Stimulated activated naive B cell treated with anti-CD40 and anti-IgM and Interleukin-4, amounts not matched to agents 10 μg/mL and 1 μg/mL and 100 μg/mL, for 72 hours (primary cell): ENCODE measurements at regions not wholly inside any gene's neighbourhood (a gene's known extent, or its start where the extent isn't known, plus 50 kb on each side); places are given as distances from the start of the nearest gene placed in this dataset.
"Not testable (repeated sequence)": the region's sequence is repeated elsewhere in the genome, so short reads cannot be mapped to it uniquely, and the experiment has no call there.

ENCODE experiments used
- ATAC-seq, 2 donors: fragments of 150-1000 bp; cut with Tn5 transposase; replicated peaks; 2 replicates each; pipeline ENCODE4 v1.10.0; 2021; ENCODE audit warnings: moderate library complexity in 1 of 2
- DNase-seq: peaks from one replicate; pipeline ENCODE4 v3.0.0; 2021
- H3K27ac Mint-ChIP-seq: one replicate; pipeline ENCODE4 v1.8.0; 2022; ENCODE audit warnings: mild to moderate bottlenecking, mixed read lengths
- H3K27me3 Mint-ChIP-seq, 2 donors: one replicate each; pipeline ENCODE4 v1.8.0; 2022; ENCODE audit warnings: mixed read lengths in 2 of 2
- H3K36me3 Mint-ChIP-seq, 2 donors: one replicate each; pipeline ENCODE4 v1.8.0; 2022; ENCODE audit warnings: mixed read lengths in 2 of 2, mild to moderate bottlenecking in 1 of 2
- H3K4me1 Mint-ChIP-seq, 2 donors: one replicate each; pipeline ENCODE4 v1.8.0; 2022; ENCODE audit warnings: mixed read lengths in 2 of 2, mild to moderate bottlenecking in 1 of 2
- H3K4me3 Mint-ChIP-seq, 2 donors: one replicate each; pipeline ENCODE4 v1.8.0; 2022; ENCODE audit warnings: mild to moderate bottlenecking in 2 of 2, mixed read lengths in 2 of 2, moderate library complexity in 1 of 2
- H3K9me3 Mint-ChIP-seq, 2 donors: one replicate each; pipeline ENCODE4 v1.8.0; 2022; ENCODE audit warnings: mixed read lengths in 2 of 2, mild to moderate bottlenecking in 1 of 2

DNA sequence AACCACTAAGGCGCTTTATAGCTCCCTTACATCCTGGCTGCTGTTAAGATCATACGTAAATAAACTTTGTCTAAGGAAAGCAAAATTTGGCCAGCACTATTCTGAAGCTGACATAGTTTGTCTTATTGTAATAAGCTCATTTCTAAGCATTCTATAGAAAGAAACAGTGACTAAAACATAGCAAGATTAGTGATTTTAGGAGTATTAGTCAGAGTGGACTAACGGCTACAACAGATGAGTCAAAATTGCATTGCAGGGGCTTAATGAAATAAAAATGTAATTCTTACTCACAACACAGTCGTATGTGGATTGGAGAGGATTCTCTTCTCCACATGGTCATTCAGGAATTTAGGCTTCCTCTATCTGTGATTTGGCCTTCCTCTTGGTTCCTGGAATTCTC, 347.6 kb downstream of the GADD45G start:
- Mint-ChIP-seq H3K27ac (no peak overlapping the region), H3K36me3 (no peaks in the 10 kb centered on the region), H3K4me3 (no peak overlapping the region), H3K9me3 (peaks cover 5 to 9% of the 10 kb centered on the region in 2 donors), H3K4me1 (peaks cover 0 to 5% of the 10 kb centered on the region in 2 donors), H3K27me3 (no peaks in the 10 kb centered on the region)
- peak in 1 of 2 donors; percentile 34 for ATAC-seq
- DNase-seq, result no peak

DNA sequence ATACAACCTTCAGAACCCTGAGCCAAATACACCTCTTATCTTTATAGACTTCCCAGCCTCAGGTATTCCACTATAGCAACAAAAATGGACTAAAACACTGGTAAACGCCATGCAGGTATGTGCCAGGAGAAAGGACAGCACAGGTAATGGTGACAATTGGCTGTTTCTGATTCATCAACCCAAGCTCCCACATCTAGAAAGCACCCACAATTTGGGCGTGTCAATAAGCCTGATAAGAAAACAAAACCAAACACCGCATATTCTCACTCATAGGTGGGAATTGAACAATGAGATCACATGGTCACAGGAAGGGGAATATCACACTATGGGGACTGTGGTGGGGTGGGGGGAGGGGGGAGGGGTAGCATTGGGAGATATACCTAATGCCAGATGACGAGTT, 348.5 kb downstream of the GADD45G start:
- H3K36me3 Mint-ChIP-seq, H3K27ac Mint-ChIP-seq, DNase-seq, H3K27me3 Mint-ChIP-seq, ATAC-seq, H3K9me3 Mint-ChIP-seq, H3K4me3 Mint-ChIP-seq, H3K4me1 Mint-ChIP-seq: not testable (repeated sequence)

DNA sequence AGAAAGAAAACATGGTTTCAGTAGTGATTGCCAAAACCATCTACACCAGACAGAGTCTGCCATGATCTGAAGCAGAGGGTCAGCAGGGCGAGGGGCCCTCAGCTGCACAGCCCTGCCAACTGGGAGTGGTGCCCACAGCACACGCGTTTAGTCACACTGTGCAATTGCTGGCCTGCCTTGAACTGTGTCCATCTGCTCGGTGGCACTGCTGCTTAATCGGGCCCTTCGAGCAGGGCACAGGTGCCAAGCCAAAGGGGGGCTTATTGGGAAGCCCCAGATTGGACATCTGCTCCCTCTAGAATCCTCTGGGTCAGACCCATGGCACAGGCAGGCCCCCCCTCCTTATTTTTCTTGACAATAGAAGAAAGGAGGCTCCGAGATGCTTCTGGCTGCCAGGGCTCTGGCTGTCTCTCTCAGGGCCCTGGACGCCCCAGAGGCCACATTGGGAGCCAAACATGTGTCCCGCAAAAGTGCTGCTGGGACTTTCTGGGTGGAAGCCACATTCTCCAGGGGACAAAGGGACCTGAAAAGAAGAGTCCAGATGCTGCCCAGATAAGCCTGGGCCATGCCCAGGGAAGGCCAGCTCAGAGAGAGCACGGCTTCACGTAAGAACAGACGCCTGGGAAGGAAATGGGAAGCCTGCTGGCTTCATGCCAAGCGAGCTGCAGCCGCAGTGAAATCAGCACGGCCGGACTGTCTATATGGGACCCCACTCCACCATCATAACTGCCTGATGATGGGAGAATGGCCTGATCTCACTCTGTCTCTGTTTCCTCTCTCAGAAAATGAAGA, 349.2 kb downstream of the GADD45G start:
- Mint-ChIP-seq H3K9me3 (peaks cover 3 to 5% of the 10 kb centered on the region in 2 donors), H3K36me3 (no peaks in the 10 kb centered on the region), H3K27ac (no peak overlapping the region), H3K4me1 (no peaks in the 10 kb centered on the region), H3K27me3 (no peaks in the 10 kb centered on the region), H3K4me3 (no peak overlapping the region)
- ATAC-seq (no peak), DNase-seq (no peak)

DNA sequence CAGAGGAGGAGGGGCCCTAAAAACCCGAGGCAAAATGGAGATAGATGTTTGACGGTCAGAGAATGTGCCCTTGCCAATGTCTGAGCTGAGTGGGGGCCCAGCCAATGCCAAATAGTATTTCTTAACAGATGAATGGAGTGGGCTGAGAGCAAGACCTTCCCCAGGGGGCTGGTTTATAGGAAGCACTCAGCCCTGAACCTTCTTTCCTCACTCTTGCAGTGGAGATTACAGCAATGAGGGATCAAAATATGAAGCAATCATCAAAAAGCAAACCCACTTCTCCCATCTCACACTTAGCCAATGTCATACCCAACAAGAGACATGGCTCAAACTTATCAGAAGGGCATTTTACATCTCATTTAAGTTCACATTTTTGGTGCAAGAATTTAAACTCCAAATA, 350.3 kb downstream of the GADD45G start:
- Mint-ChIP-seq H3K36me3 (no peaks in the 10 kb centered on the region), H3K9me3 (peaks cover 0 to 3% of the 10 kb centered on the region in 2 donors), H3K27ac (no peak overlapping the region), H3K4me3 (no peak overlapping the region), H3K27me3 (no peaks in the 10 kb centered on the region), H3K4me1 (no peaks in the 10 kb centered on the region)
- ATAC-seq, result no peak
- DNase-seq, result no peak

DNA sequence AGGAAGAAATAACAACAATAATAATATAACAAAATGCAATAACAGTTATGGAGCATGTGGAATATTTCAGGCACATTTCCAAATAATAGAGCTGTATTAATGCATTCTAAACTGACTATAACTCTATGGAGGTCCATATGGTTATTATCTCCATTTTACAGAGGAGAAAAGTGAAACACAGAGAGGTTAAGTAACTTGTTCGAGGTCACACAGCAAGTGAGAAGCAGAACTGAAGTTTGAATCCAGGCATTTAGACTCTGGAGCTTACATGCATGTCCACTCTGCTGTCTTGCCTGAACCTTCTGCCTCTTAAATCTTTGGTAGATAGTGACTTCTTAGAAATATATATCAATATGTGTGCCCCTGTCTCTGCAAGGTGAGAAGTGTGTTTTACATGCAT, 350.8 kb downstream of the GADD45G start:
- ATAC-seq (no peak), DNase-seq (no peak)
- Mint-ChIP-seq H3K4me1 (no peaks in the 10 kb centered on the region), H3K9me3 (peaks cover 0 to 3% of the 10 kb centered on the region in 2 donors), H3K27me3 (no peaks in the 10 kb centered on the region), H3K27ac (no peak overlapping the region), H3K4me3 (no peak overlapping the region), H3K36me3 (no peaks in the 10 kb centered on the region)

DNA sequence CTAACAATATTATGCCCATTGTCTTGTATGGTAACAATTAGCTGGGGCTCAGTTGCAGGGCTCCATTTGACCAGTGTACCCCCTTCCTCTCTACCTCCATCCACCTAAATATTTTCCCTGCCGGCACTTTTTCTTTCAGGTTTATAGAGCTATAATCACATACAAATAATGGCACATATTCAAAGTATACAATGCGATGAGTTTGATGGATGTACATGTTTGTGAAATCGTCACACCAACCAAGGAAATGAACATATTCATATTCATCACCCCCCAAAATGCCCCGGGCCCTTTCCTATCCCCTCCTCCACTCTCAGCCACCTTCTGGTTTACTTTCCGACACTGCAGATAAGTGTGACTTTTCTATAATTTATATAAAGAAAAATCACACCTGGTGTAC, 351.5 kb downstream of the GADD45G start:
- Mint-ChIP-seq H3K36me3 (no peaks in the 10 kb centered on the region), H3K4me1 (peaks cover 2 to 6% of the 10 kb centered on the region in 2 donors), H3K27ac (no peak overlapping the region), H3K27me3 (no peaks in the 10 kb centered on the region), H3K4me3 (no peak overlapping the region), H3K9me3 (peaks cover 0 to 3% of the 10 kb centered on the region in 2 donors)
- ATAC-seq, result no peak
- no peak for DNase-seq

DNA sequence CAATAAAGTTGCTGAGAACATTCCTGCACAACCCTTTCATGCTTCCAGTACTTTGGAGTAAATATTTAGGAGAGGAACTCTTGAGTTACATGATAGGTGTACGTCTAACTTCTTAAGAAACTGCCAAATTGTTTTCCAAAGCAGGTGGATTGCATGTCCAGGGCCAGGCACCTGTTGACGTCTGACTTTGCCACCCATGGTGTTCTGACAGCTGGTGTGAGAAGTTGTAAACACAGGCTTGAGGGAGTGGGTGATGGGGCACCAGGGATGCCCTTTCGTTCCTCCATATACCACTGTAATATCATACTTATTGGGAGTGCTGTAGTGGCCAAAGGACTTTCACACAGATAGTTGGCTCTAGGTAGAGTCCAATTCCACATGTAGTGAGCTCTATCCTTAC, 352.1 kb downstream of the GADD45G start:
- Mint-ChIP-seq H3K4me1 (peaks cover 6 to 12% of the 10 kb centered on the region in 2 donors), H3K36me3 (no peaks in the 10 kb centered on the region), H3K9me3 (peaks cover 0 to 3% of the 10 kb centered on the region in 2 donors), H3K27ac (no peak overlapping the region), H3K4me3 (no peak overlapping the region), H3K27me3 (no peaks in the 10 kb centered on the region)
- DNase-seq, result no peak
- no peak for ATAC-seq

DNA sequence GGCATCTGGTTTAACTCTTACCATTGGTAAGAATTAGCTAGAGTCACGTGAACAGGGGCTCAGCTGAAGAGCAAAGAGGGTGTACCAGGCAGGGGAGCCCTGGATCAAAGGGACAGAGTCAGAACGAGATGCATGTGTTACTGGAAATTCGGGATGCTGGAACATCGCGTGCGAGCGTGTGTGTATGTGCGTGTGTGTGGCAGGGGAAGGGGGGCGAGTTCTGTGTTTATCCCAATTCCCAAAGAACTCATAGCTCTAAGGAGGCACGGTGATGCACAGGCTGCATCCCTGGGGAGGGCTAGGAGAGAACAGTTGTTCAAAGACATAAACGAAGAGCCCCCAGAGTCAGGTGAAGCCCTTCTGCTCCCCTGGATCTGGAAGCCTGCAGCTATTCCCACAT, 353.3 kb downstream of the GADD45G start:
- Mint-ChIP-seq H3K27ac (no peak overlapping the region), H3K36me3 (no peaks in the 10 kb centered on the region), H3K27me3 (no peaks in the 10 kb centered on the region), H3K4me3 (no peak overlapping the region), H3K4me1 (peaks cover 6 to 15% of the 10 kb centered on the region in 2 donors), H3K9me3 (no peaks in the 10 kb centered on the region)
- DNase-seq (no peak), ATAC-seq (no peak)

DNA sequence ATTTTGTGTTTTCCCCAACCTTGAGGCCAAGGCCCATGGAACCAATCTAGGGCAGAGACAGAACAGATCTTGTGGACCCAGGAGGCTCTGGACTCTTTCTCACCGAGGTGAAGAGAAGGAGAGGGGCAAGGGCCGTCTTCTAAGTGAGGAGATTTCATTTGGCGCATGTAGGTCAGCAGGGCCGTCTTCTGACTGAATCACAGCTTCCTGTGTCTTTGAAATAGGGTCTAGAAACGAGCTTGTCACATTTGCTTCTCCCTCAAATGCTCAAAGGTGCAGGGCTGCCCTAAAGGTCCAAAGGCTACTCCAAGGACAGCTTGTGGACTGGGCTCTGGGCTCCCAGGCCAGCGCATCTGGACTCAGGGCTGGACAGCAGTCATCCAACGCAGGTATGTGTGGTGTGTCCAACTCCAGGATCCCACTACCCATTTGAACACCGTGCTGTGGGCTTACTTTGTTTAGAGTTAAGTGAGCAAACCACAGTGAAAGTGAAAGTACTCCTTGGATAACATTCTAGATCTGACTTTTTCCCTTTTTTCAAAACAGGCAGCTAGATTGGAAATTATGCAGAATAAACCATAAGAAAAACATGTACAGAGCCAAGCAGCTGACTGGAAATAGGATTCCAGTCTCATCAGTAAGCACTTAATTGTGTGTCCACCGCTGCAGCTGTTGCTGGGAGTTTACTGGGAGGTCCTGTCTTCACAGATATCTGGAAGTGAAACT, 357.0 kb downstream of the GADD45G start:
- ATAC-seq (no peak), DNase-seq (no peak)
- Mint-ChIP-seq H3K36me3 (no peaks in the 10 kb centered on the region), H3K9me3 (no peaks in the 10 kb centered on the region), H3K27me3 (peaks cover 0 to 3% of the 10 kb centered on the region in 2 donors), H3K4me3 (no peak overlapping the region), H3K27ac (no peak overlapping the region), H3K4me1 (peaks cover 6 to 15% of the 10 kb centered on the region in 2 donors)

DNA sequence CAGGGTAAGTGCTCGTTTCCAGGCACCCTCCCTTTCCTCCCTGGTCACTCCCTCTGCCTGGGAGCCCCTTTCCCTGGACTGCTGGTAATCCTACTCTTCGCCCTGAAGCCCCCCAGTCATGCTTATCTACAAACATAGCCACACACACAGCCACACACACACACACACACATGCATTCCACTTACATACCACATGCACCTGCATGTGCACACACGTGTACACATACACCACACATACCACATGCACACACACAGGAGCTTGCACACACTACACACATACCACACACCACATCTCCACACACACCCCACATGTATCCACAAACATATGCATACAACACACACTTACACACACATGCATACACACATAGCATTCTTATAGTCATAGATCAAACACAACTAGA, 358.5 kb downstream of the GADD45G start:
- Mint-ChIP-seq H3K36me3 (no peaks in the 10 kb centered on the region), H3K4me3 (no peak overlapping the region)
- no peak for ATAC-seq

DNA sequence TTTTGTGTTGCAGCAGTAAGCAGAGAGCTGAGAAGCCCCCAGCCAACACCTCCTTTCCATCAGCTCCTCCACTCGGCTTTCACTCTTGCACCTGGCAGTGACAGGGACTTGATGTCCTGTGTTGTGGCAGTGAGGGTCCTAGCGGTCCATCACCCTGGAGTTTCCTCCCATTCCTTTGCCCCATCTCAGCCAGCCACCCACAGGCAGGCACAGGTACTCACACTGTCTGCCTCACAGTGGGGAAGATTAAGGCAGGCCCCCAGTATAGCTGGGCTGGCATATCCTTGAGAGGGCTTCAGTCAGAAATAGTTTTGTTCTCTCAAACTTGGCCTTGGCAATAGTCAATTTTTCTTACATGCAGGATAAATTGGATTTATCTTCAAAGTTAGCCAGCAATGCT, 362.7 kb downstream of the GADD45G start:
- Mint-ChIP-seq H3K27me3 (peaks cover 4 to 12% of the 10 kb centered on the region in 2 donors), H3K36me3 (no peaks in the 10 kb centered on the region), H3K4me1 (peaks cover 4 to 11% of the 10 kb centered on the region in 2 donors), H3K4me3 (no peak overlapping the region), H3K27ac (no peak overlapping the region), H3K9me3 (no peaks in the 10 kb centered on the region)
- ATAC-seq (peak; percentile 31 to 41), DNase-seq (no peak)

More for the DNA sequence above, 358.5 kb downstream of the GADD45G start:
- no peak overlapping the region for H3K27ac Mint-ChIP-seq
- H3K9me3 Mint-ChIP-seq, result no peaks in the 10 kb centered on the region
- DNase-seq, result no peak
- peaks cover 6 to 15% of the 10 kb centered on the region in 2 donors for H3K4me1 Mint-ChIP-seq
- peaks cover 0 to 4% of the 10 kb centered on the region in 2 donors for H3K27me3 Mint-ChIP-seq

DNA sequence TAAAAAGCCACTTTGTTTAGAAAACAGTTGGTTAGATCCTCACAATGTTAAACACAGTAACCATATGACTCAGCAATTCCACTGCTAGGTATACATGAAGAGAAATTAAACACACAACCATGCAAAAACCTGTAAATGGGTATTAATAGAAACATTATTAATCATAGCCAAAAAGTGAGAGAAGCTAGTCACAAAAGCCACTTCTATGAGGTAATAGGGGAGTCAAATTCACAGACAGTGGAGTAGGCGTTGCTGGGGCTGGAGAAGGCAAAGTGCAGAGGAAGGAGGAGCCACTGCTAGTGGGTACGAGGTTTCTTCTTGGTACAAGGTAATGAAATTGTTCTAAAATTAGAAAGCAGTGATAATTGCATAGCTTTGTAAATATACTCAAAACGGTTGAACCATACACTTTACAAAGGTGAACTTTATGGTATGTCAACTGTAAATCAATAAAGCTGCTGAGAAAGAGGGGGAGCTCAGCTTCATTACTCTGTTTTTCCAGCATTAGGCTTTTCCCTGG, 364.4 kb downstream of the GADD45G start:
- DNase-seq, result no peak
- no peaks in the 10 kb centered on the region for H3K36me3 Mint-ChIP-seq
- no peak overlapping the region for H3K27ac Mint-ChIP-seq
- ATAC-seq, result peak; percentile 53 to 60
- H3K27me3 Mint-ChIP-seq, result peaks cover 4 to 8% of the 10 kb centered on the region in 2 donors
- H3K9me3 Mint-ChIP-seq, result peaks cover 0 to 3% of the 10 kb centered on the region in 2 donors
- peaks cover 4 to 11% of the 10 kb centered on the region in 2 donors for H3K4me1 Mint-ChIP-seq
- H3K4me3 Mint-ChIP-seq, result no peak overlapping the region

DNA sequence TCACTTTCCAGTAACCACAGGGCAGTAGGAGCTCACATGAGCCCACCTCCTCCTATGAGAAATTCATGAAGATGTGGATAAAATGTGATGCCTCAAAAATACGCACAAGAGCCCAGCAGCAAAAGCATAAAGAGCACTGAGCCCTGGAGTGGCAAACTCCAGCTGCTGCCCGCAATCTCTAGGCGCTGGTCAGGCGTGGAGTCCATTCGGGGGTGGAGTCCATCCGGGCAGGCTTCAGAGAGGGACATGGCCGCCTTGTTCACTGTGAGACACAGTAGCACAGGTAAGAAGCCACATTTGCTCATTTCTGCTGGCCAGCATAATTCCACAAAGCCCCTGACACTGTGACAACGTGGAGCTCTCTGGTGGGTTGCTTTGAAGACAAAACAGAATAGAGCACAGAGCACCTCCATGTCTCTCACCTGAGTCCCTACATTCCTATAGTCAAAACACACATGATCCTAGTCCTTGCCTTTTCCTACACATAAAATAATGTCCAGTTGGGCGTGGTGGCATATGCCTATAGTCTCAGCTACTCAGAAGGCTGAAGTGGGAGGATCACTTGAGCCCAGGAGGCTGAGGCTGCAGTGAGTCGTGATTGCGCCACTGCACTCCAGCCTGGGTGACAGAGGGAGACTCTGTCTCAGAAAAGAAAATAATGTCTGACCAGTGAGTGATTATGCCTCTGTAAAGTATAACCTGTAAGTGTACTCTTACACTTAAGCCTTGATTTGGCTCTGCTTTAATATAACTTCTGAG, 365.2 kb downstream of the GADD45G start:
- peaks cover 4 to 11% of the 10 kb centered on the region in 2 donors for H3K4me1 Mint-ChIP-seq
- peaks cover 0 to 3% of the 10 kb centered on the region in 2 donors for H3K9me3 Mint-ChIP-seq
- ATAC-seq (no peak), DNase-seq (no peak)
- no peak overlapping the region for H3K27ac Mint-ChIP-seq
- H3K4me3 Mint-ChIP-seq, result no peak overlapping the region
- H3K27me3 Mint-ChIP-seq, result peaks cover 4 to 8% of the 10 kb centered on the region in 2 donors
- H3K36me3 Mint-ChIP-seq, result no peaks in the 10 kb centered on the region

DNA sequence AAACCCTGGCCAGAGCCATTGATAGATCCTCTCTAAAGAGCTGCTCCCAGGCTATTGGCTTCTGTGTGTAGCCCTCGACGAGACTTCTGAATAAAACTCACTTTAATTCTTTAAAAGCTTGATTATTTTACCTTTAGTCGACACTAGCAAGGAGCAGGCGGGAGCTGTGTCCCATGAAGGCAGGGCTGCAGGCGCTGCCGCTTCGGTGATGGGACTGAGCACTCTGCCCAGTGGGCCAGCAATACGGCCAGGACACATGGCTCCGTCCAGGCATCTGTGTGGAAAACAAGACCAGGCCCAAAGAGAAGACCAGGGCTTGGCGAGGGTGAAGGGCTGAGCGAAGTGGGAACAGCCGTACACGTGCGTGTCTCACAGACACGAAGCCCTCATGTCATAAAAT, 365.9 kb downstream of the GADD45G start:
- no peak for ATAC-seq
- Mint-ChIP-seq H3K36me3 (no peaks in the 10 kb centered on the region), H3K9me3 (peaks cover 0 to 3% of the 10 kb centered on the region in 2 donors), H3K4me1 (peaks cover 4 to 11% of the 10 kb centered on the region in 2 donors), H3K4me3 (no peak overlapping the region), H3K27me3 (peaks cover 4 to 8% of the 10 kb centered on the region in 2 donors), H3K27ac (peak overlapping the region; percentile 11)
- no peak for DNase-seq
